BLaER1 treated with 17β-estradiol and CSF1 and Interleukin-3, amounts not matched to agents 10 nM and 100 nM (cell line): ENCODE measurements at regions not wholly inside any gene's neighbourhood (a gene's known extent, or its start where the extent isn't known, plus 50 kb on each side); places are given as distances from the start of the nearest gene placed in this dataset.

Source experiments
- H3K27ac ChIP-seq, 11 experiments: shearing (Covaris generic); formaldehyde crosslinking; 2 replicates each; pipeline ENCODE4 v1.8.1; 2022
- H3K27me3 ChIP-seq, 11 experiments: shearing (Covaris generic); formaldehyde crosslinking; 2 replicates each; pipeline ENCODE4 v1.8.1; 2022
- H3K36me3 ChIP-seq, 11 experiments: shearing (Covaris generic); formaldehyde crosslinking; 2 replicates each; pipeline ENCODE4 v1.8.1; 2022
- H3K4me1 ChIP-seq, 10 experiments: shearing (Covaris generic); formaldehyde crosslinking; 2 replicates each; pipeline ENCODE4 v1.8.1; 2022
- H3K4me2 ChIP-seq, 11 experiments: shearing (Covaris generic); formaldehyde crosslinking; 2 replicates each; pipeline ENCODE4 v1.8.1; 2022
- H3K4me3 ChIP-seq, 10 experiments: shearing (Covaris generic); formaldehyde crosslinking; 2 replicates each; pipeline ENCODE4 v1.8.1; 2022
- H3K9ac ChIP-seq, 11 experiments: shearing (Covaris generic); formaldehyde crosslinking; 2 replicates each; pipeline ENCODE4 v1.8.1; 2022
- H3K9me3 ChIP-seq, 11 experiments: shearing (Covaris generic); formaldehyde crosslinking; replicated peaks in 1 of 11; 2 replicates each; pipeline ENCODE4 v1.8.1; 2022
- H4K20me1 ChIP-seq, 11 experiments: shearing (Covaris generic); formaldehyde crosslinking; 2 replicates each; pipeline ENCODE4 v1.8.1; 2022
- Cebpa-rat ChIP-seq, 11 experiments: shearing (Covaris generic); IDR thresholded peaks; 2 replicates each; pipeline ENCODE4 v1.8.1; 2022

- Histone ChIP-seq H3K9ac (no peak overlapping the region), H3K4me2 (0 out of 22 replicates have a peak overlapping the region, but pooled peaks of 1 of the 11 experiments have one; percentile 8), H3K27ac (no peak overlapping the region), H3K4me3 (no peak overlapping the region), H3K4me1 (peaks cover 10 to 26% (median 20%) of the 10 kb centered on the region in 10 experiments), H3K9me3 (peaks cover 0 to 10% (median 4%) of the 10 kb centered on the region in 11 experiments; a peak in 5 of 22 replicates), H4K20me1 (no peaks in the 10 kb centered on the region), H3K36me3 (no peaks in the 10 kb centered on the region), H3K27me3 (no peaks in the 10 kb centered on the region)
- no peak for TF ChIP-seq Cebpa-rat (IDR thresholded peaks at IDR 0.05)
These were observed 347.5 kb downstream of the ZSWIM6 start for GRCh38 chr5:61679562-61679961.

- Histone ChIP-seq H3K4me3 (no peak overlapping the region), H3K9me3 (peaks cover 0 to 14% (median 7%) of the 10 kb centered on the region in 11 experiments; a peak in 6 of 22 replicates), H4K20me1 (no peaks in the 10 kb centered on the region), H3K4me2 (no peak overlapping the region), H3K4me1 (peaks cover 7 to 19% (median 13%) of the 10 kb centered on the region in 10 experiments; a peak in 19 of 20 replicates), H3K27me3 (no peaks in the 10 kb centered on the region), H3K36me3 (no peaks in the 10 kb centered on the region), H3K9ac (no peak overlapping the region), H3K27ac (no peak overlapping the region)
- no peak for TF ChIP-seq Cebpa-rat (IDR thresholded peaks at IDR 0.05)
These were observed 348.2 kb downstream of the ZSWIM6 start for GRCh38 chr5:61680247-61680646.

- H3K36me3 ChIP-seq = no peaks in the 10 kb centered on the region
- peaks cover 0 to 19% (median 12%) of the 10 kb centered on the region in 11 experiments; a peak in 8 of 22 replicates for H3K9me3 ChIP-seq
- no peak overlapping the region for H3K9ac ChIP-seq
- peaks cover 0 to 16% (median 0%) of the 10 kb centered on the region in 10 experiments; a peak in 5 of 20 replicates for H3K4me1 ChIP-seq
- no peak overlapping the region for H3K27ac ChIP-seq
- H3K4me3 ChIP-seq = no peak overlapping the region
- no peaks in the 10 kb centered on the region for H4K20me1 ChIP-seq
- no peaks in the 10 kb centered on the region; a peak in 1 of 22 replicates for H3K27me3 ChIP-seq
- TF ChIP-seq Cebpa-rat (IDR thresholded peaks at IDR 0.05) = no peak
- H3K4me2 ChIP-seq = no peak overlapping the region
These were observed 351.1 kb downstream of the ZSWIM6 start for GRCh38 chr5:61683148-61683547.

- peaks cover 0 to 16% (median 0%) of the 10 kb centered on the region in 10 experiments; a peak in 5 of 20 replicates for H3K4me1 ChIP-seq
- H3K27ac ChIP-seq = no peak overlapping the region
- H3K4me2 ChIP-seq = no peak overlapping the region
- no peaks in the 10 kb centered on the region for H3K36me3 ChIP-seq
- H3K9ac ChIP-seq = no peak overlapping the region
- no peak for TF ChIP-seq Cebpa-rat (IDR thresholded peaks at IDR 0.05)
- no peaks in the 10 kb centered on the region for H4K20me1 ChIP-seq
- H3K27me3 ChIP-seq = no peaks in the 10 kb centered on the region; a peak in 1 of 22 replicates
- peaks cover 0 to 19% (median 12%) of the 10 kb centered on the region in 11 experiments; a peak in 8 of 22 replicates for H3K9me3 ChIP-seq
- H3K4me3 ChIP-seq = no peak overlapping the region
These were observed 351.9 kb downstream of the ZSWIM6 start for GRCh38 chr5:61683926-61684325.

GRCh38 chr5:61686491-61687257, 354.6 kb downstream of the ZSWIM6 start:
- no peaks in the 10 kb centered on the region for H4K20me1 ChIP-seq
- H3K9ac ChIP-seq = no peak overlapping the region
- no peak overlapping the region for H3K27ac ChIP-seq
- peaks cover 0 to 21% (median 12%) of the 10 kb centered on the region in 11 experiments; a peak in 8 of 22 replicates for H3K9me3 ChIP-seq
- no peaks in the 10 kb centered on the region for H3K36me3 ChIP-seq
- TF ChIP-seq Cebpa-rat (IDR thresholded peaks at IDR 0.05) = no peak
- H3K27me3 ChIP-seq = no peaks in the 10 kb centered on the region; a peak in 1 of 22 replicates
- peak overlapping the region in 1 of 11 experiments; percentile 35; a peak in 1 of 22 replicates for H3K4me2 ChIP-seq
- peaks cover 0 to 16% (median 0%) of the 10 kb centered on the region in 10 experiments; a peak in 5 of 20 replicates for H3K4me1 ChIP-seq
- no peak overlapping the region for H3K4me3 ChIP-seq

- H3K9ac ChIP-seq = no peak overlapping the region
- no peak overlapping the region for H3K27ac ChIP-seq
- TF ChIP-seq Cebpa-rat (IDR thresholded peaks at IDR 0.05) = no peak
- peaks cover 0 to 28% (median 12%) of the 10 kb centered on the region in 11 experiments; a peak in 13 of 22 replicates for H3K9me3 ChIP-seq
- peak overlapping the region in 4 of 11 experiments; percentile 2 to 35 (median 26); a peak in 5 of 22 replicates for H3K4me2 ChIP-seq
- no peaks in the 10 kb centered on the region for H3K36me3 ChIP-seq
- H3K4me1 ChIP-seq = peaks cover 0 to 16% (median 0%) of the 10 kb centered on the region in 10 experiments; a peak in 5 of 20 replicates
- H4K20me1 ChIP-seq = no peaks in the 10 kb centered on the region
- H3K27me3 ChIP-seq = no peaks in the 10 kb centered on the region; a peak in 1 of 22 replicates
- no peak overlapping the region for H3K4me3 ChIP-seq
These were observed 355.3 kb downstream of the ZSWIM6 start for GRCh38 chr5:61687371-61687770.

- Histone ChIP-seq H3K9me3 (peaks cover 18 to 45% (median 26%) of the 10 kb centered on the region in 11 experiments), H3K4me2 (no peak overlapping the region), H3K27ac (no peak overlapping the region), H3K27me3 (no peaks in the 10 kb centered on the region; a peak in 1 of 22 replicates), H3K9ac (no peak overlapping the region), H3K4me3 (no peak overlapping the region), H3K4me1 (peaks cover 0 to 16% (median 0%) of the 10 kb centered on the region in 10 experiments; a peak in 5 of 20 replicates), H3K36me3 (no peaks in the 10 kb centered on the region), H4K20me1 (no peaks in the 10 kb centered on the region)
- no peak for TF ChIP-seq Cebpa-rat (IDR thresholded peaks at IDR 0.05)
These were observed 357.2 kb downstream of the ZSWIM6 start for GRCh38 chr5:61689153-61689846.

GRCh38 chr5:61697809-61698558, 365.9 kb downstream of the ZSWIM6 start:
- no peak for TF ChIP-seq Cebpa-rat (IDR thresholded peaks at IDR 0.05)
- no peaks in the 10 kb centered on the region for H3K27me3 ChIP-seq
- H3K27ac ChIP-seq = no peak overlapping the region
- H3K9ac ChIP-seq = no peak overlapping the region
- H3K4me3 ChIP-seq = no peak overlapping the region
- H3K36me3 ChIP-seq = no peaks in the 10 kb centered on the region
- peaks cover 14 to 31% (median 20%) of the 10 kb centered on the region in 10 experiments for H3K4me1 ChIP-seq
- no peak overlapping the region for H3K4me2 ChIP-seq
- peaks cover 15 to 41% (median 31%) of the 10 kb centered on the region in 11 experiments for H3K9me3 ChIP-seq
- no peaks in the 10 kb centered on the region for H4K20me1 ChIP-seq
